K562 (cell line): ENCODE measurements at regions not wholly inside any gene's neighbourhood (a gene's known extent, or its start where the extent isn't known, plus 50 kb on each side); places are given as distances from the start of the nearest gene placed in this dataset.

ENCODE experiments used
- TCF7 ChIP-seq: sonication (generic); IDR thresholded peaks from 2 replicates; pipeline ENCODE4 v1.6.1; 2016; ENCODE audit warnings: antibody characterized with exemption, borderline replicate concordance
- ZBTB7A ChIP-seq: IDR thresholded peaks from 2 replicates; pipeline ENCODE4 v1.6.1; 2011; ENCODE audit warnings: low read depth, mild to moderate bottlenecking, low read length, moderate library complexity, borderline replicate concordance; ENCODE audit not compliant: control insufficient read depth
- ZNF778 ChIP-seq: fragments of 450-650 bp; formaldehyde crosslinking; IDR thresholded peaks from 2 replicates; pipeline ENCODE4 v1.4.0; 2020; ENCODE audit warnings: mild to moderate bottlenecking, moderate library complexity
- TF ChIP-seq, protein P1 (sequence below): fragments of 250-450 bp; sonication (Bioruptor Pico); IDR thresholded peaks from 2 replicates; pipeline ENCODE4 v1.4.0; 2020; ENCODE audit warnings: borderline replicate concordance
- TF ChIP-seq, protein P2 (sequence below): sonication (generic); formaldehyde crosslinking; IDR thresholded peaks from 2 replicates; pipeline ENCODE4 v1.8.0; 2023; ENCODE audit warnings: missing genetic modification reagents, mild to moderate bottlenecking, borderline replicate concordance
- TF ChIP-seq, protein P3 (sequence below): fragments of 200-600 bp; sonication (generic); IDR thresholded peaks from one replicate; pipeline ENCODE4 v1.6.1; 2012; ENCODE audit warnings: mild to moderate bottlenecking, low read depth, low read length, inconsistent platforms

DNA sequence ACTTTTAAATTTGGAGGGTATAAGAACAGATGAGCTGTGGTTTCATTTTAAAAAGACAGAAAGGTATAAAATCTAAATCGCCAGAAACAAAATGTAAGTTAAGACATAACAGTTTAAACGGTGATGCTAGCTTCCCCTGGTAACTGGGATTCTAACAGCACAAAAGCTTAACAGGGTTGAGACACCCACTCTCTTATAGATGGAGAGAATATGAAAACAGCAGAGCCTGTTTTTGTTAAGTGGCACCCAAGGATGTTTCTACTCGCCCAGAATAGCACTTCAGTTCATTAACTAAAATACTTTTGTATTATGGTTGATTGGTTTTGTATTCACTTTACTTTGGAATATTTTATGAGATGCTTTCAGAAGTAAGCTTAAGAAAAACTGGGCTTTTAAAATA lies 151.9 kb upstream of the RND3 start (continued):
- TF ChIP-seq, protein P1, sequence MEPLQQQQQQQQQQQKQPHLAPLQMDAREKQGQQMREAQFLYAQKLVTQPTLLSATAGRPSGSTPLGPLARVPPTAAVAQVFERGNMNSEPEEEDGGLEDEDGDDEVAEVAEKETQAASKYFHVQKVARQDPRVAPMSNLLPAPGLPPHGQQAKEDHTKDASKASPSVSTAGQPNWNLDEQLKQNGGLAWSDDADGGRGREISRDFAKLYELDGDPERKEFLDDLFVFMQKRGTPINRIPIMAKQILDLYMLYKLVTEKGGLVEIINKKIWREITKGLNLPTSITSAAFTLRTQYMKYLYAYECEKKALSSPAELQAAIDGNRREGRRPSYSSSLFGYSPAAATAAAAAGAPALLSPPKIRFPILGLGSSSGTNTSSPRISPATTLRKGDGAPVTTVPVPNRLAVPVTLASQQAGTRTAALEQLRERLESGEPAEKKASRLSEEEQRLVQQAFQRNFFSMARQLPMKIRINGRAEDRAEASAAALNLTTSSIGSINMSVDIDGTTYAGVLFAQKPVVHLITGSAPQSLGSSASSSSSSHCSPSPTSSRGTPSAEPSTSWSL (CRISPR knock-in tag) = no peak
- TF ChIP-seq, protein P2, sequence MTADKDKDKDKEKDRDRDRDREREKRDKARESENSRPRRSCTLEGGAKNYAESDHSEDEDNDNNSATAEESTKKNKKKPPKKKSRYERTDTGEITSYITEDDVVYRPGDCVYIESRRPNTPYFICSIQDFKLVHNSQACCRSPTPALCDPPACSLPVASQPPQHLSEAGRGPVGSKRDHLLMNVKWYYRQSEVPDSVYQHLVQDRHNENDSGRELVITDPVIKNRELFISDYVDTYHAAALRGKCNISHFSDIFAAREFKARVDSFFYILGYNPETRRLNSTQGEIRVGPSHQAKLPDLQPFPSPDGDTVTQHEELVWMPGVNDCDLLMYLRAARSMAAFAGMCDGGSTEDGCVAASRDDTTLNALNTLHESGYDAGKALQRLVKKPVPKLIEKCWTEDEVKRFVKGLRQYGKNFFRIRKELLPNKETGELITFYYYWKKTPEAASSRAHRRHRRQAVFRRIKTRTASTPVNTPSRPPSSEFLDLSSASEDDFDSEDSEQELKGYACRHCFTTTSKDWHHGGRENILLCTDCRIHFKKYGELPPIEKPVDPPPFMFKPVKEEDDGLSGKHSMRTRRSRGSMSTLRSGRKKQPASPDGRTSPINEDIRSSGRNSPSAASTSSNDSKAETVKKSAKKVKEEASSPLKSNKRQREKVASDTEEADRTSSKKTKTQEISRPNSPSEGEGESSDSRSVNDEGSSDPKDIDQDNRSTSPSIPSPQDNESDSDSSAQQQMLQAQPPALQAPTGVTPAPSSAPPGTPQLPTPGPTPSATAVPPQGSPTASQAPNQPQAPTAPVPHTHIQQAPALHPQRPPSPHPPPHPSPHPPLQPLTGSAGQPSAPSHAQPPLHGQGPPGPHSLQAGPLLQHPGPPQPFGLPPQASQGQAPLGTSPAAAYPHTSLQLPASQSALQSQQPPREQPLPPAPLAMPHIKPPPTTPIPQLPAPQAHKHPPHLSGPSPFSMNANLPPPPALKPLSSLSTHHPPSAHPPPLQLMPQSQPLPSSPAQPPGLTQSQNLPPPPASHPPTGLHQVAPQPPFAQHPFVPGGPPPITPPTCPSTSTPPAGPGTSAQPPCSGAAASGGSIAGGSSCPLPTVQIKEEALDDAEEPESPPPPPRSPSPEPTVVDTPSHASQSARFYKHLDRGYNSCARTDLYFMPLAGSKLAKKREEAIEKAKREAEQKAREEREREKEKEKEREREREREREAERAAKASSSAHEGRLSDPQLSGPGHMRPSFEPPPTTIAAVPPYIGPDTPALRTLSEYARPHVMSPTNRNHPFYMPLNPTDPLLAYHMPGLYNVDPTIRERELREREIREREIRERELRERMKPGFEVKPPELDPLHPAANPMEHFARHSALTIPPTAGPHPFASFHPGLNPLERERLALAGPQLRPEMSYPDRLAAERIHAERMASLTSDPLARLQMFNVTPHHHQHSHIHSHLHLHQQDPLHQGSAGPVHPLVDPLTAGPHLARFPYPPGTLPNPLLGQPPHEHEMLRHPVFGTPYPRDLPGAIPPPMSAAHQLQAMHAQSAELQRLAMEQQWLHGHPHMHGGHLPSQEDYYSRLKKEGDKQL = no peak
- TF ChIP-seq ZBTB7A = no peak
- no peak for TF ChIP-seq ZNF778
- TF ChIP-seq, protein P3, sequence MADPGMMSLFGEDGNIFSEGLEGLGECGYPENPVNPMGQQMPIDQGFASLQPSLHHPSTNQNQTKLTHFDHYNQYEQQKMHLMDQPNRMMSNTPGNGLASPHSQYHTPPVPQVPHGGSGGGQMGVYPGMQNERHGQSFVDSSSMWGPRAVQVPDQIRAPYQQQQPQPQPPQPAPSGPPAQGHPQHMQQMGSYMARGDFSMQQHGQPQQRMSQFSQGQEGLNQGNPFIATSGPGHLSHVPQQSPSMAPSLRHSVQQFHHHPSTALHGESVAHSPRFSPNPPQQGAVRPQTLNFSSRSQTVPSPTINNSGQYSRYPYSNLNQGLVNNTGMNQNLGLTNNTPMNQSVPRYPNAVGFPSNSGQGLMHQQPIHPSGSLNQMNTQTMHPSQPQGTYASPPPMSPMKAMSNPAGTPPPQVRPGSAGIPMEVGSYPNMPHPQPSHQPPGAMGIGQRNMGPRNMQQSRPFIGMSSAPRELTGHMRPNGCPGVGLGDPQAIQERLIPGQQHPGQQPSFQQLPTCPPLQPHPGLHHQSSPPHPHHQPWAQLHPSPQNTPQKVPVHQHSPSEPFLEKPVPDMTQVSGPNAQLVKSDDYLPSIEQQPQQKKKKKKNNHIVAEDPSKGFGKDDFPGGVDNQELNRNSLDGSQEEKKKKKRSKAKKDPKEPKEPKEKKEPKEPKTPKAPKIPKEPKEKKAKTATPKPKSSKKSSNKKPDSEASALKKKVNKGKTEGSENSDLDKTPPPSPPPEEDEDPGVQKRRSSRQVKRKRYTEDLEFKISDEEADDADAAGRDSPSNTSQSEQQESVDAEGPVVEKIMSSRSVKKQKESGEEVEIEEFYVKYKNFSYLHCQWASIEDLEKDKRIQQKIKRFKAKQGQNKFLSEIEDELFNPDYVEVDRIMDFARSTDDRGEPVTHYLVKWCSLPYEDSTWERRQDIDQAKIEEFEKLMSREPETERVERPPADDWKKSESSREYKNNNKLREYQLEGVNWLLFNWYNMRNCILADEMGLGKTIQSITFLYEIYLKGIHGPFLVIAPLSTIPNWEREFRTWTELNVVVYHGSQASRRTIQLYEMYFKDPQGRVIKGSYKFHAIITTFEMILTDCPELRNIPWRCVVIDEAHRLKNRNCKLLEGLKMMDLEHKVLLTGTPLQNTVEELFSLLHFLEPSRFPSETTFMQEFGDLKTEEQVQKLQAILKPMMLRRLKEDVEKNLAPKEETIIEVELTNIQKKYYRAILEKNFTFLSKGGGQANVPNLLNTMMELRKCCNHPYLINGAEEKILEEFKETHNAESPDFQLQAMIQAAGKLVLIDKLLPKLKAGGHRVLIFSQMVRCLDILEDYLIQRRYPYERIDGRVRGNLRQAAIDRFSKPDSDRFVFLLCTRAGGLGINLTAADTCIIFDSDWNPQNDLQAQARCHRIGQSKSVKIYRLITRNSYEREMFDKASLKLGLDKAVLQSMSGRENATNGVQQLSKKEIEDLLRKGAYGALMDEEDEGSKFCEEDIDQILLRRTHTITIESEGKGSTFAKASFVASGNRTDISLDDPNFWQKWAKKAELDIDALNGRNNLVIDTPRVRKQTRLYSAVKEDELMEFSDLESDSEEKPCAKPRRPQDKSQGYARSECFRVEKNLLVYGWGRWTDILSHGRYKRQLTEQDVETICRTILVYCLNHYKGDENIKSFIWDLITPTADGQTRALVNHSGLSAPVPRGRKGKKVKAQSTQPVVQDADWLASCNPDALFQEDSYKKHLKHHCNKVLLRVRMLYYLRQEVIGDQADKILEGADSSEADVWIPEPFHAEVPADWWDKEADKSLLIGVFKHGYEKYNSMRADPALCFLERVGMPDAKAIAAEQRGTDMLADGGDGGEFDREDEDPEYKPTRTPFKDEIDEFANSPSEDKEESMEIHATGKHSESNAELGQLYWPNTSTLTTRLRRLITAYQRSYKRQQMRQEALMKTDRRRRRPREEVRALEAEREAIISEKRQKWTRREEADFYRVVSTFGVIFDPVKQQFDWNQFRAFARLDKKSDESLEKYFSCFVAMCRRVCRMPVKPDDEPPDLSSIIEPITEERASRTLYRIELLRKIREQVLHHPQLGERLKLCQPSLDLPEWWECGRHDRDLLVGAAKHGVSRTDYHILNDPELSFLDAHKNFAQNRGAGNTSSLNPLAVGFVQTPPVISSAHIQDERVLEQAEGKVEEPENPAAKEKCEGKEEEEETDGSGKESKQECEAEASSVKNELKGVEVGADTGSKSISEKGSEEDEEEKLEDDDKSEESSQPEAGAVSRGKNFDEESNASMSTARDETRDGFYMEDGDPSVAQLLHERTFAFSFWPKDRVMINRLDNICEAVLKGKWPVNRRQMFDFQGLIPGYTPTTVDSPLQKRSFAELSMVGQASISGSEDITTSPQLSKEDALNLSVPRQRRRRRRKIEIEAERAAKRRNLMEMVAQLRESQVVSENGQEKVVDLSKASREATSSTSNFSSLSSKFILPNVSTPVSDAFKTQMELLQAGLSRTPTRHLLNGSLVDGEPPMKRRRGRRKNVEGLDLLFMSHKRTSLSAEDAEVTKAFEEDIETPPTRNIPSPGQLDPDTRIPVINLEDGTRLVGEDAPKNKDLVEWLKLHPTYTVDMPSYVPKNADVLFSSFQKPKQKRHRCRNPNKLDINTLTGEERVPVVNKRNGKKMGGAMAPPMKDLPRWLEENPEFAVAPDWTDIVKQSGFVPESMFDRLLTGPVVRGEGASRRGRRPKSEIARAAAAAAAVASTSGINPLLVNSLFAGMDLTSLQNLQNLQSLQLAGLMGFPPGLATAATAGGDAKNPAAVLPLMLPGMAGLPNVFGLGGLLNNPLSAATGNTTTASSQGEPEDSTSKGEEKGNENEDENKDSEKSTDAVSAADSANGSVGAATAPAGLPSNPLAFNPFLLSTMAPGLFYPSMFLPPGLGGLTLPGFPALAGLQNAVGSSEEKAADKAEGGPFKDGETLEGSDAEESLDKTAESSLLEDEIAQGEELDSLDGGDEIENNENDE = no peak
- TF ChIP-seq TCF7 = no peak
- TF ChIP-seq, all 486 proteins: peak for 0
